Liver (tissue), 3 donors: ENCODE measurements at regions not wholly inside any gene's neighbourhood (a gene's known extent, or its start where the extent isn't known, plus 50 kb on each side); places are given as distances from the start of the nearest gene placed in this dataset.

Experiments used
- FOXA2 ChIP-seq: IDR thresholded peaks from 2 replicates; pipeline ENCODE4 v1.6.1; 2016; ENCODE audit warnings: antibody characterized with exemption
- HNF4G ChIP-seq: IDR thresholded peaks from 2 replicates; pipeline ENCODE4 v1.6.1; 2016; ENCODE audit warnings: antibody characterized with exemption
- JUND ChIP-seq, 2 donors: IDR thresholded peaks; 2 replicates each; pipeline ENCODE4 v1.6.1; 2016; ENCODE audit warnings: antibody characterized with exemption in 2 of 2
- RAD21 ChIP-seq, 2 donors: IDR thresholded peaks; 2 replicates each; pipeline ENCODE4 v1.6.1; 2016; ENCODE audit warnings: antibody characterized with exemption in 2 of 2, mild to moderate bottlenecking in 2 of 2
- RXRA ChIP-seq, 2 donors: IDR thresholded peaks; 2 replicates each; pipeline ENCODE4 v1.6.1; 2017 to 2018; ENCODE audit warnings: antibody characterized with exemption in 2 of 2, mild to moderate bottlenecking in 1 of 2
- TAF1 ChIP-seq: conservative IDR thresholded peaks from 2 replicates; pipeline ENCODE4 v1.6.1; 2016; ENCODE audit warnings: antibody characterized with exemption, mild to moderate bottlenecking
- TF ChIP-seq, protein P1 (sequence below): IDR thresholded peaks from 2 replicates; pipeline ENCODE4 v1.6.1; 2016; ENCODE audit warnings: antibody characterized with exemption
- TF ChIP-seq, protein P2 (sequence below): fragments of 150-350 bp; IDR thresholded peaks from 2 replicates; pipeline ENCODE4 v1.5.1; 2017; ENCODE audit warnings: improper control_type of control experiment, low read depth, low read length; ENCODE audit not compliant: missing input control
- TF ChIP-seq, protein P3 (sequence below): IDR thresholded peaks from 2 replicates; pipeline ENCODE4 v1.6.1; 2016; ENCODE audit warnings: antibody characterized with exemption, mild to moderate bottlenecking
- donor health status: healthy.
- donor health status: healthy.

DNA sequence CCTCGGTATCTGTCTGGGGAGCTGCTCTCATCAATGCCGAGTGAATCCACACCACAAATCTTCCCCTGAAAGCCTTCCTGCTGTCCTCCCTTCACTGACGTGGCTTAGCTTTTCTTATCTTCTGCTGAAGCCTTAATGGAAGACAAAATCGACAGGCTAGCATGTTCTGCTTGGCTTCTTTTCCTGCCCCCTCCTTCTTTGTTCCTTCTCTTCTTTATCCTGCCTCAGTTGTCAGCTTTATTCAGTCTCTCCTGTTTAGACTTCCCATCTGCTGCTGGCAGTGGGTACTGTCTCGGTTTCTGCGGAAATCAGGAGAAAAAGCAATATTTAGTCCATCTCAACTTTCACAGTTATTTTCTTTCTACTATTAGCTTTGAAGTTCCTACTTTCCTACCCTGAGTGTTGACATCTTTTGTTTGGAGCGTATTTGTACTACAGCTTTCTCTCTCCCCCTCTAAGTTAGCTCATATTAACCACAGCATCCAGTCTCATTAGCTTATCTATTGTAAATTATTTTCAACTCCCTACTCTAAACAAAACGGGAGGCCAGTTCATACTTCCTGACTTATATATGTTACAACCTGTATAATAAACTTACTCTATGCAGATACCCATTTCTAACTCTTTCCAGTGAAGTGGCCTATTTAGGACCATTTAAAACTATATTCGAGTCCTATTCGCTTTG, 226.0 kb downstream of the DACT1 start:
- TF ChIP-seq FOXA2: no peak
- TF ChIP-seq JUND (IDR thresholded peaks at IDR 0.05): no peak
- TF ChIP-seq, protein P1, sequence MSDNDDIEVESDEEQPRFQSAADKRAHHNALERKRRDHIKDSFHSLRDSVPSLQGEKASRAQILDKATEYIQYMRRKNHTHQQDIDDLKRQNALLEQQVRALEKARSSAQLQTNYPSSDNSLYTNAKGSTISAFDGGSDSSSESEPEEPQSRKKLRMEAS: no peak
- no peak for TF ChIP-seq HNF4G
- TF ChIP-seq, protein P2, sequence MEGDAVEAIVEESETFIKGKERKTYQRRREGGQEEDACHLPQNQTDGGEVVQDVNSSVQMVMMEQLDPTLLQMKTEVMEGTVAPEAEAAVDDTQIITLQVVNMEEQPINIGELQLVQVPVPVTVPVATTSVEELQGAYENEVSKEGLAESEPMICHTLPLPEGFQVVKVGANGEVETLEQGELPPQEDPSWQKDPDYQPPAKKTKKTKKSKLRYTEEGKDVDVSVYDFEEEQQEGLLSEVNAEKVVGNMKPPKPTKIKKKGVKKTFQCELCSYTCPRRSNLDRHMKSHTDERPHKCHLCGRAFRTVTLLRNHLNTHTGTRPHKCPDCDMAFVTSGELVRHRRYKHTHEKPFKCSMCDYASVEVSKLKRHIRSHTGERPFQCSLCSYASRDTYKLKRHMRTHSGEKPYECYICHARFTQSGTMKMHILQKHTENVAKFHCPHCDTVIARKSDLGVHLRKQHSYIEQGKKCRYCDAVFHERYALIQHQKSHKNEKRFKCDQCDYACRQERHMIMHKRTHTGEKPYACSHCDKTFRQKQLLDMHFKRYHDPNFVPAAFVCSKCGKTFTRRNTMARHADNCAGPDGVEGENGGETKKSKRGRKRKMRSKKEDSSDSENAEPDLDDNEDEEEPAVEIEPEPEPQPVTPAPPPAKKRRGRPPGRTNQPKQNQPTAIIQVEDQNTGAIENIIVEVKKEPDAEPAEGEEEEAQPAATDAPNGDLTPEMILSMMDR: no peak
- TF ChIP-seq RXRA (IDR thresholded peaks at IDR 0.05): no peak
- TF ChIP-seq RAD21 (IDR thresholded peaks at IDR 0.05): no peak
- TF ChIP-seq, protein P3, sequence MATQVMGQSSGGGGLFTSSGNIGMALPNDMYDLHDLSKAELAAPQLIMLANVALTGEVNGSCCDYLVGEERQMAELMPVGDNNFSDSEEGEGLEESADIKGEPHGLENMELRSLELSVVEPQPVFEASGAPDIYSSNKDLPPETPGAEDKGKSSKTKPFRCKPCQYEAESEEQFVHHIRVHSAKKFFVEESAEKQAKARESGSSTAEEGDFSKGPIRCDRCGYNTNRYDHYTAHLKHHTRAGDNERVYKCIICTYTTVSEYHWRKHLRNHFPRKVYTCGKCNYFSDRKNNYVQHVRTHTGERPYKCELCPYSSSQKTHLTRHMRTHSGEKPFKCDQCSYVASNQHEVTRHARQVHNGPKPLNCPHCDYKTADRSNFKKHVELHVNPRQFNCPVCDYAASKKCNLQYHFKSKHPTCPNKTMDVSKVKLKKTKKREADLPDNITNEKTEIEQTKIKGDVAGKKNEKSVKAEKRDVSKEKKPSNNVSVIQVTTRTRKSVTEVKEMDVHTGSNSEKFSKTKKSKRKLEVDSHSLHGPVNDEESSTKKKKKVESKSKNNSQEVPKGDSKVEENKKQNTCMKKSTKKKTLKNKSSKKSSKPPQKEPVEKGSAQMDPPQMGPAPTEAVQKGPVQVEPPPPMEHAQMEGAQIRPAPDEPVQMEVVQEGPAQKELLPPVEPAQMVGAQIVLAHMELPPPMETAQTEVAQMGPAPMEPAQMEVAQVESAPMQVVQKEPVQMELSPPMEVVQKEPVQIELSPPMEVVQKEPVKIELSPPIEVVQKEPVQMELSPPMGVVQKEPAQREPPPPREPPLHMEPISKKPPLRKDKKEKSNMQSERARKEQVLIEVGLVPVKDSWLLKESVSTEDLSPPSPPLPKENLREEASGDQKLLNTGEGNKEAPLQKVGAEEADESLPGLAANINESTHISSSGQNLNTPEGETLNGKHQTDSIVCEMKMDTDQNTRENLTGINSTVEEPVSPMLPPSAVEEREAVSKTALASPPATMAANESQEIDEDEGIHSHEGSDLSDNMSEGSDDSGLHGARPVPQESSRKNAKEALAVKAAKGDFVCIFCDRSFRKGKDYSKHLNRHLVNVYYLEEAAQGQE: no peak
- no peak for TF ChIP-seq TAF1
